NT2/D1 (cell line): ENCODE measurements at regions not wholly inside any gene's neighbourhood (a gene's known extent, or its start where the extent isn't known, plus 50 kb on each side); places are given as distances from the start of the nearest gene placed in this dataset.

Experiments used
- YY1 ChIP-seq: IDR thresholded peaks from 2 replicates; pipeline ENCODE4 v1.6.1; 2011; ENCODE audit not compliant: insufficient read length, insufficient read depth
- ZNF274 ChIP-seq: IDR thresholded peaks from 2 replicates; pipeline ENCODE4 v1.6.1; 2011; ENCODE audit warnings: mild to moderate bottlenecking, low read depth, low read length

DNA sequence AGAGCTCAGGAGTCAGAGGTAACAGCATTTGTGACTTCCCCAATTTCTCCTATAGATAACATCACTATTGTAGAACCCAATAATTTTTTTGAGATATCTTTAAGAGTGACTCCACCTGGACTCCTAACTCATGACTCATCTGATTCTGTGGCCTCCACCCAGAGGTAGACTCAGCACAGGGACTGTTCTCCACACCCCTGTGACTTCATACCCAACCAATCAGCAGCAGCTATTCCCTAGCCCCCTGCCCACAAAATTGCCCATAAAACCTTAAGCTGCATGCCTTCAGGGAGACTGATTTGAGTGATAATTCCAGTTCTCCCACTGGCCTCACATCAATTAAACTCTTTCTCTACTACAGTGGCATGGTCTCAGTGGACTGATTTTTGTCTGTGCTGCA, 475.4 kb upstream of the FAT3 start:
- TF ChIP-seq ZNF274 (no peak), YY1 (no peak)
